Esophagus muscularis mucosa (tissue), 3 donors: ENCODE measurements at regions not wholly inside any gene's neighbourhood (a gene's known extent, or its start where the extent isn't known, plus 50 kb on each side); places are given as distances from the start of the nearest gene placed in this dataset.

Source experiments
- CTCF ChIP-seq, 3 experiments: fragments of 200-600 bp in 2 of 3; fragments of 450-650 bp in 1 of 3; sonication (generic) in 2 of 3; IDR thresholded peaks; one replicate each; pipeline ENCODE4 v1.5.1; 2017 to 2019; ENCODE audit warnings: antibody characterized with exemption in 3 of 3, mild to moderate bottlenecking in 2 of 3, moderate library complexity in 1 of 3
- POLR2A ChIP-seq: fragments of 450-650 bp; IDR thresholded peaks from one replicate; pipeline ENCODE4 v1.6.1; 2017; ENCODE audit warnings: antibody characterized with exemption, moderate library complexity, mild to moderate bottlenecking, low read depth
- POLR2AphosphoS5 ChIP-seq, 2 donors: sonication (generic); formaldehyde crosslinking; IDR thresholded peaks; one replicate each; pipeline ENCODE4 v1.6.1; 2017; ENCODE audit warnings: antibody characterized with exemption in 2 of 2

- no peak for TF ChIP-seq POLR2A
- TF ChIP-seq CTCF (IDR thresholded peaks at IDR 0.05), result no peak
- TF ChIP-seq POLR2AphosphoS5 (IDR thresholded peaks at IDR 0.05), result no peak
Observed at GRCh38 chr6:44024574-44025219, 102.6 kb downstream of the MRPL14 start.
